HG03460 (cell line): ENCODE measurements at regions not wholly inside any gene's neighbourhood (a gene's known extent, or its start where the extent isn't known, plus 50 kb on each side); places are given as distances from the start of the nearest gene placed in this dataset.

Source experiments
- ATAC-seq: cut with Tn5 transposase; IDR thresholded peaks from one replicate; pipeline ENCODE4 v1.9.1; 2021; ENCODE audit not compliant: unreplicated experiment

- no peak for ATAC-seq
Observed at GRCh38 chr3:152710549-152710948, 124.4 kb upstream of the P2RY1 start.

- ATAC-seq, result no peak
Observed at GRCh38 chr3:152713989-152714388, 120.9 kb upstream of the P2RY1 start.

- no peak for ATAC-seq
Observed at GRCh38 chr3:152714507-152714906, 120.4 kb upstream of the P2RY1 start.

GRCh38 chr3:152717252-152717651 lies 117.7 kb upstream of the P2RY1 start:
- ATAC-seq, result no peak

- no peak for ATAC-seq
Observed at GRCh38 chr3:152718810-152719209, 116.1 kb upstream of the P2RY1 start.

GRCh38 chr3:152719264-152719663 lies 115.7 kb upstream of the P2RY1 start:
- no peak for ATAC-seq

GRCh38 chr3:152720951-152721718 lies 113.8 kb upstream of the P2RY1 start:
- ATAC-seq, result no peak

GRCh38 chr3:152724270-152724669 lies 110.7 kb upstream of the P2RY1 start:
- ATAC-seq, result no peak

GRCh38 chr3:152728231-152728980 lies 106.5 kb upstream of the P2RY1 start:
- no peak for ATAC-seq

GRCh38 chr3:152729906-152730305 lies 105.0 kb upstream of the P2RY1 start:
- ATAC-seq, result no peak

- no peak for ATAC-seq
Observed at GRCh38 chr3:152731511-152731910, 103.4 kb upstream of the P2RY1 start.

GRCh38 chr3:152733584-152734119 lies 101.3 kb upstream of the P2RY1 start:
- ATAC-seq, result no peak

GRCh38 chr3:152737021-152737908 lies 97.7 kb upstream of the P2RY1 start:
- peak; percentile 99 for ATAC-seq

- ATAC-seq, result no peak
Observed at GRCh38 chr3:152738656-152739055, 96.3 kb upstream of the P2RY1 start.

- no peak for ATAC-seq
Observed at GRCh38 chr3:152742368-152743347, 92.3 kb upstream of the P2RY1 start.

- no peak for ATAC-seq
Observed at GRCh38 chr3:152745646-152746045, 89.3 kb upstream of the P2RY1 start.

GRCh38 chr3:152754303-152754702 lies 80.6 kb upstream of the P2RY1 start:
- no peak for ATAC-seq

- ATAC-seq, result no peak
Observed at GRCh38 chr3:152756807-152757206, 78.1 kb upstream of the P2RY1 start.

GRCh38 chr3:152760024-152760563 lies 74.8 kb upstream of the P2RY1 start:
- ATAC-seq, result peak; percentile 77

GRCh38 chr3:152760591-152760990 lies 74.3 kb upstream of the P2RY1 start:
- peak; percentile 23 for ATAC-seq
